ENCODE measurements at regions not wholly inside any gene's neighbourhood (a gene's known extent, or its start where the extent isn't known, plus 50 kb on each side); places are given as distances from the start of the nearest gene placed in this dataset.

GRCh38 chr11:69894181-69894611 is 75.0 kb upstream of the FGF3 start:
- POLR2A ChIA-PET, result no interaction called here
- CTCF ChIA-PET (ENCODE audit: low intra/inter-chr PET ratio, low total read pairs), result no interaction called here
- in situ Hi-C loops (cut with HindIII; ENCODE audit: extremely low pct_ligation_motif_present, low pct_unique_long_range_greater_than_20kb) (no loop called here), intact Hi-C loops (cut with micrococcal nuclease; ENCODE audit: unreplicated experiment) (no loop called here)
- Histone ChIP-seq H3K27ac (ENCODE audit: extremely low read length, insufficient read depth, low read length) (no peak overlapping the region), H3K9ac (ENCODE audit: insufficient read depth, low read depth, low read length) (no peak overlapping the region), H3K4me2 (ENCODE audit: low read depth, low read length) (no peak overlapping the region), H3K9me3 (ENCODE audit: low read length) (no peaks in the 10 kb centered on the region), H4K20me1 (ENCODE audit: insufficient read depth, low read length) (no peaks in the 10 kb centered on the region), H3K79me2 (ENCODE audit: insufficient read depth, low read length) (no peaks in the 10 kb centered on the region), H3K36me3 (replicated peaks in 1 of 2; ENCODE audit: control insufficient read depth in 1 of 2, insufficient read depth in 2 of 2, low read length in 2 of 2) (no peaks in the 10 kb centered on the region), H3K4me1 (ENCODE audit: insufficient read depth, low read length) (peaks cover 23% of the 10 kb centered on the region), H3K4me3 (replicated peaks in 1 of 3; ENCODE audit: insufficient read depth in 1 of 3, low read depth in 2 of 3, low read length in 3 of 3) (no peak overlapping the region), H3K27me3 (ENCODE audit: control insufficient read depth in 1 of 2, insufficient read depth in 2 of 2, low read length in 2 of 2) (peaks cover 3 to 53% of the 10 kb centered on the region in 2 experiments; a peak in 4 of 5 replicates), H2AFZ (ENCODE audit: low read length) (no peak overlapping the region)
- BruUV-seq (replicated peaks), result no TSS peak
- WGBS (ENCODE audit: low lambda C conversion rate), result 42% methylated on average over 3 of the region's 15 CpGs
- DNase-seq (ENCODE audit: low spot score), result no peak
- no peak for FAIRE-seq
- ATAC-seq, result no peak
- TF ChIP-seq TAF15 (IDR thresholded peaks at IDR 0.05; ENCODE audit: low read depth, low read length, poor library complexity, severe bottlenecking), result no peak
- TF ChIP-seq PLRG1 (conservative IDR thresholded peaks at IDR 0.05), result no peak
- no peak for TF ChIP-seq TFDP2 (CRISPR knock-in tag; IDR thresholded peaks at IDR 0.05)
- TF ChIP-seq SRSF9 (IDR thresholded peaks at IDR 0.05; ENCODE audit: borderline replicate concordance, insufficient read depth, low read depth, low read length, poor library complexity, severe bottlenecking), result no peak
- TF ChIP-seq ZNF879 (CRISPR knock-in tag; IDR thresholded peaks at IDR 0.05), result no peak
- TF ChIP-seq POLR2AphosphoS2 (IDR thresholded peaks at IDR 0.05; ENCODE audit: low read depth, low read length), result no peak
- no peak for TF ChIP-seq ZNF33A (CRISPR knock-in tag; IDR thresholded peaks at IDR 0.05; ENCODE audit: borderline replicate concordance)
- no peak for TF ChIP-seq NR2C2 (CRISPR knock-in tag; IDR thresholded peaks at IDR 0.05; ENCODE audit: borderline replicate concordance)
- no peak for TF ChIP-seq ARHGAP35 (CRISPR knock-in tag; IDR thresholded peaks at IDR 0.05; ENCODE audit: borderline replicate concordance)
- TF ChIP-seq ATAD3A (CRISPR knock-in tag; IDR thresholded peaks at IDR 0.05), result no peak
- no peak for TF ChIP-seq ZNF317 (CRISPR knock-in tag; IDR thresholded peaks at IDR 0.05)
- TF ChIP-seq HNF1B (CRISPR knock-in tag; IDR thresholded peaks at IDR 0.05), result no peak
- TF ChIP-seq ZNF3 (CRISPR knock-in tag; IDR thresholded peaks at IDR 0.05), result no peak
- TF ChIP-seq PCBP1 (IDR thresholded peaks at IDR 0.05; ENCODE audit: borderline replicate concordance, low read depth, low read length), result no peak
- TF ChIP-seq AHDC1 (CRISPR knock-in tag; IDR thresholded peaks at IDR 0.05; ENCODE audit: borderline replicate concordance), result no peak

All from HepG2 (cell line).